Epidermal melanocyte (primary cell): ENCODE measurements at regions not wholly inside any gene's neighbourhood (a gene's known extent, or its start where the extent isn't known, plus 50 kb on each side); places are given as distances from the start of the nearest gene placed in this dataset.
"Not testable (repeated sequence)": the region's sequence is repeated elsewhere in the genome, so short reads cannot be mapped to it uniquely, and the experiment has no call there.

Experiments
- DNase-seq: peaks from one replicate; pipeline ENCODE4 v3.0.0; 2011; ENCODE audit warnings: low spot score; ENCODE audit not compliant: insufficient read length

- no peak for DNase-seq
Measured at GRCh38 chr1:168825820-168826219, 96.8 kb upstream of the DPT start.

DNA sequence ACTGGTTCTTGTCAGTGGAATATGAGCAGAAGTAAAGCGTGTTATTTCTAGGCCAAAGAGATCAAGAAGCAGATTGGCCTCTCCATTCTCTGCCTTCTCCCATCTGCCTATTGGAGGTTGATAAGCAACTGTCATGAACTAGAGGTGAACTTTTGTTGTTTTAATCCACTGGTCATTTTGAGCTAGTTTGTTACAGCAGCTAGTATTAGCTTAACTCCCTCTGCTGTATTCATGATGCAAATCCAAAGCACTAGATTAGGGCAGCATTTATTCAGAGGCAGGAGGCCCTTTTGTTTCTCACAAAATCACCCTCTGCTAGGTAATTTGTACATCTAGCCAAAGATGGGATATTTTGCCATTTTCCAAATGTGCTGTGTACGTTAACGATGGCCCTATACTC lies 97.3 kb upstream of the DPT start:
- DNase-seq, result no peak

- no peak for DNase-seq
Measured at GRCh38 chr1:168827557-168827956, 98.6 kb upstream of the DPT start.

DNA sequence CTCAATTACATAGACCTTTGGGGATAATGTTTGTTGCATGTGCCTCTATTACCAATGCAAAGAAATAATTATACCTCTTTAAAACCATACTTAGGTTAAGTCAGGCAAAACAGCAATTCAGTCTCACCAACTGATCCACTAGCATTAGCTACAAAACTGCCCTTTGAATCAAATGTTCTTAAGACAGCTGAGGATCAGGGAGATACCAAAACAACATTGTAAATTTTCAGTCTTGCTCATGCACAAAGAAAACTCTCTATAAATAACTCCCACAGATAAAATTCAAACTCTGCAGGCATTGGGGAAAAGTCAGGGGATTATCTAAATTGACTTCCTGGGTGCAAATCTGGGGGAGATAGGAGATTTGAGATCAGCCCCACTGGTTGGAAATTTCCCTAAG lies 100.9 kb upstream of the DPT start:
- no peak for DNase-seq

- DNase-seq, result no peak
Measured at GRCh38 chr1:168830562-168830961, 101.6 kb upstream of the DPT start.

DNA sequence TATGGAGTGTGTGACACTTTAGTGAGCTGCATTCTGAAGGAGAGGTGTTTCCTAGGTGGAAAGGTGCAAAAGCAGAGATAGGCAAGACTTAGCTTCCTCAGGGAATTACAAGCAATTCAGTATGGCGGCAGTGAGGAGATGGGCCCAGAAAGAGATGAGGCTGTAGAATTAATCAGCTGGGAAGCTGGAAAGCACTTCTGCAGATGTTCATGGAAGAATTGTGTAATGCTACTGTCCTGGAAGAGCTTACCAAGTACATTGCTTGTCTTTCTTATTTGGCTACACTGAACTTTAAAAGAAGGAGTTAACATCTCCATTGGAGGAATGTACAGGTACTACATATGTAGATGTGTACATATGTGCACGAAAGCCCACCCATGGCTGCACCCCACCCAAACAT lies 103.7 kb upstream of the DPT start:
- no peak for DNase-seq

- no peak for DNase-seq
Measured at GRCh38 chr1:168833362-168833761, 104.4 kb upstream of the DPT start.

GRCh38 chr1:168833801-168834224 lies 104.8 kb upstream of the DPT start:
- no peak for DNase-seq

DNA sequence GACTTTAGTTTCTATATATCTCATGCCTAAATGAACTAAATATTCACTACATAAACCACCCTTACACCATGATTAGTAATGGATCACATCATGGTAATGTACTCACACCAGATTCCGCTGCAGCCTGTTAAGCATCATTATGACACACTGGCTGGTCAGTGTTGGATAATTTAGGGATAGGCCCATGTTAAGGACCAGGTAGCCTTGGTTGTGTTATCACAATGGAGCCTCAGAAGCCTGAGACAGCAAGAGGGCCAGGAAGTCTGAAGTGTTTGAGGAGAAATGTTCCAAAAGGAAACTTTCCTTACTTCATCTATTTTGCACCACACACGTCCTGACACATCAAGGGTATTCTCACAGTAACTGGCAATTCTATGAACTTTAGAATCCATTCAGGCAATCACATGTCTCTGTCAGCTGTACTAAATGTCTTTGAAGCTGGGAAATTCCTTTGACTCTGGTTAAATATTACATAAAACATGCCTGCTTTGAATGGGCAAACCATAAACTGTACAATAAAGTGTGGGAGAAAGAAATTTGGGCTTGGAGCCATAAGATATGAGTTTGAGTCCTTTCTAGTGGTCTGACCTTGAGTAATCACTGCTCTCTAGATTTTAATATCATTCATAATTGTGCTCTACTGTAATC lies 105.3 kb upstream of the DPT start:
- no peak for DNase-seq

- DNase-seq, result no peak
Measured at GRCh38 chr1:168835176-168835575, 106.2 kb upstream of the DPT start.

- DNase-seq, result no peak
Measured at GRCh38 chr1:168835791-168836190, 106.8 kb upstream of the DPT start.

GRCh38 chr1:168836469-168836868 lies 107.5 kb upstream of the DPT start:
- DNase-seq, result no peak

DNA sequence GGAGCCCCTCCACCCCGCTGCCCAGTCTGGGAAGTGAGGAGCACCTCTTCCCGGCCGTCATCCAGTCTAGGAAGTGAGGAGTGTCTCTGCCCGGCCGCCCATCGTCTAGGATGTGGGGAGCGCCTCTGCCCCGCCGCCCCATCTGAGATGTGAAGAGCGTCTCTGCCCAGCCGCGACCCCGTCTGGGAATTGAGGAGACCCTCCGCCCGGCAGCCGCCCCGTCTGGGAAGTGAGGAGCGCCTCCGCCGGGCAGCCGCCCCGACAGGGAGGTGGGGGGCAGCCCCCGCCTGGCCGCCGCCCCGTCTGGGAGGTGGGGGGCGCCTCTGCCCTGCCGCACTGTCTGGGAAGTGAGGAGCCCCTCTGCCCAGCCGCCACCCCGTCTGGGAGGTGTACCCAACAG lies 108.2 kb upstream of the DPT start:
- DNase-seq, result not testable (repeated sequence)

DNA sequence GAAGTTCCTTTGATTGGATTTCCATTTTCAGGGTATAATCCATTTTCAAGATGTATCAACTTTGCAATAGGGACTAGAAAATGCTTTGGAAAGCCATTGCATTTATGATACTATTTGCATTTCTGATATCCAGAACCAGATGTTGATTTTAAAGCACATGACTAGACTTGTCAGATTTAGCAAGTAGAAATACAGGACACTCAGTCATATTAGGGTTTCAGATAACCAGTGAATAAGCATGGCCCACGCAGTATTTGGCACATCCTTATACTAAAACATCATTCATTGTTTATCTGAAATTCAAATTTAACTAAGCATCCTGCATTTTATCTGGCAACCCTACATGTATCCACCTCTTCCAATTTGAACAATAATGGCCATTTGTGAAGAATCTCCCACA lies 113.3 kb upstream of the DPT start:
- no peak for DNase-seq

DNA sequence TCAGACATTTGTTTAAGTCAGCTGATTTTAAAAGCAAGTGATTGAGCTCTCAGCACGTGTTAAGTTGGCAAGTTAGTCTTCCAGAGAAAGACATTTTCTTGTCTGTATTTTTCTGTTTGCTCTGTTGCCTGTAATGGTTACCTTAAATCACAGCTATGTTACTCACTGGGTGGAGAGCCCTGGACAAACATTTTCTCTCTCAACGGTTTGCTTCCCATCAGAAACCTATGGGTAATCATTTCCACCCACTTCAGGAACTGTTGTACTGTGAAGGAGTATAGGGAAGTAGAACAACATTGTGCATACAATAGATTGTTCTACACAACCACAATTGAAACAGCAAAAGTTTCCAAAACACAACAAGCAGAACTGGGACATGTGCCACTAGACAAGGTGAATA lies 113.9 kb upstream of the DPT start:
- no peak for DNase-seq

DNA sequence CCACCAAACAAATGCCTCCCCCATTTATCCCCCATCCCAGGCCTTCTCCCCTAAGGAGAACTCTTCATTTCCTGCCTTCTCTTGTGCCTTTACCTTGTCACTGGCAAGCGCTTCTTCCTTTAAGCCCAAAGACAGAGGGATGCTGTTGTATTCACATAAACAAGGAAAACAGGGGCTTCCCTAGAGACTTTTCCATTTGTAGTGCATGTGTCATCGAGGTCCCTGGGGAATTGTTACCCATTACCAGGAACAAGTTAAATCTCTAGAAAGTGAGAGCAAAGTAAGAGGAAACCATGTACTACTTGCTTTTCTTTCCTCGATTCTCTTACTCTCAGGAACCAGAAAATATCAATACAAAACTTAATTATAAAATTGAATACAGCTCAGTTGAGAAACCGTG lies 114.4 kb upstream of the DPT start:
- no peak for DNase-seq

- no peak for DNase-seq
Measured at GRCh38 chr1:168843950-168844349, 114.9 kb upstream of the DPT start.

GRCh38 chr1:168845140-168845539 lies 116.1 kb upstream of the DPT start:
- DNase-seq, result no peak

DNA sequence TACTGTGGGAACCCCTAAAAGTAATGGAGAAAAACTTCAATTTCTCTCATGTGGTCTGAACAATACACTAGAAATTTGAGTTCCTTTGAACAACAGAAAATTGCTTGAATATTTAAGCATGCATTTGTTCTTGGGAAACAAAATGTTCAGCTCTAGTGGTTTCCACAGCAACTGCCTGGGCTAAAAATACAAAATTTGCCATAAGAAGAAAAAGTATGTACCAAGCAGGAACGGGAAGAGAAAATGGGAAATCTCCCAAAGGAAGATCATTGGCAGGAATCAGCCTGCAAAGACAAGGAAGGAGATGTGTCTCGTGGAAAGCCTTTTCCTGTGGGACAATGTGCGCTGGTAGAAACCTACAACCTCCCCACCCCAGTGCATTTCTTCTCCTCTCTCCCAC lies 119.0 kb upstream of the DPT start:
- DNase-seq, result no peak

DNA sequence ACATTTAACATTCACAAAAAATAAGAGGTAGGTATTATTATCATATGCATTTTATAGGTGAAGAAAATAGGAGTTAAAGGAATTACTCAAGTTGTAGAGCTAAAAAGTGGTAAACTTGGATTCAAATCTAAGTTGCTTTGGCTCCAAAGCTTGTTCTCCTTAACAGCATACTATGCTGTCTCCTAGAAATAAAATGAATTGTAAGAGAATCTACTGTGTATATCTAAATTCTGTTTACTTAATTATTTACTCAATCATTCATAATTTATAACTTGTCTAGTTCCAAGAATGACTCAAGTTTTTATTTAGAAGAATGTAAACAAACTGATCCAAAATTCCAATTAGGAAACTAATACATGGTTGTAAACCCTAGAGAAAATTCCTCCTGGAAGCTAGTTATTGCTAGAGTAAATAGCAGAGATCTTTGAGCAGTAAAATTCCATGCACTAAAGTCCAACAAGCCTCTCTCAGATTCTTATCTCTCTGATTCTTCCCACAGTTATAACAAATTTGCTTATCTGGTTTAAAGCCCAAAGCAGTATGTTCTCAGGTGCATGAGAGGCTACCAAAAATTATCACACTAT lies 132.5 kb upstream of the DPT start:
- DNase-seq, result no peak

GRCh38 chr1:168863772-168864171 lies 134.8 kb upstream of the DPT start:
- no peak for DNase-seq

GRCh38 chr1:168864266-168864665 lies 135.3 kb upstream of the DPT start:
- DNase-seq, result no peak

DNA sequence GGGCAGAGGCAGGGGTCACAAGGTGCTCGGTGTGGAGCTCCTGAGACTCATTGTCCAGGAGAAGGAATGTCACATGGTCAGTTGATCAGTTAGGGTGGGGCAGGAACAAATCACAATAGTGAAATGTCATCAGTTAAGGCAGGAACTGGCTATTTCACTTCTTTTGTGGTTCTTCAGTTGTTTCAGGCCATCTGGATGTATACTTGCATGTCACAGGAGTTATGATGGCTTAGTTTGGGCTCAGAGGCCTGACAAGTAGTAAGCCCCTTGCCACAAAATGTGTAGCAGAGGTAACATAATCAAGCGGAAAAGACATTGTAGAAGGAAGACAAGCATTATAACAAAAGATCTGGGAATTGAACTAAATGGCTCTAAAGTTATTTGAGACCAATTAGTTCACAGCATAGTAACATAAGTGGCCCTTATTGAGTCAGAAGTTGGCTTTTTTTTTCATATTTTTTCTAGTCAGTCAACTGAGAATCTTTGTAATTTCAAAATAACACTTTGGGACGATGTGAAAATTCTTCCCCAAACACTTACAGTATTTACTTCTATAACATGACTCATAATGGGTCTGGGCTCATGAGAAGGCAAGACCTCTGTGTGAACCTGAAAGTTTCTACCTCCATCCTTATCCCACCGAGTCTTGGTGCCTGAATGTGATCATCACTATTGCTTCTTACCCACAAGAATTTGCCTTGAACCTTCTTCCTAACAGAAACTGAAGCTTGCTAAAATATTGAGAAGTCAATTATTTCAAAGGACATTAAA lies 137.0 kb upstream of the DPT start:
- no peak for DNase-seq
